ENCODE measurements at regions not wholly inside any gene's neighbourhood (a gene's known extent, or its start where the extent isn't known, plus 50 kb on each side); places are given as distances from the start of the nearest gene placed in this dataset.
"Not testable (repeated sequence)": the region's sequence is repeated elsewhere in the genome, so short reads cannot be mapped to it uniquely, and the experiment has no call there.

- not testable (repeated sequence) for H3K4me3 ChIP-seq, H3K27me3 ChIP-seq, DNase-seq, H3K9me3 ChIP-seq, H3K36me3 ChIP-seq
Observed at GRCh38 chrX:41974677-41975076, 51.3 kb upstream of the CASK start.

GRCh38 chrX:41973208-41973607 is 49.9 kb upstream of the CASK start:
- DNase-seq, result no peak
- H3K9me3 ChIP-seq, result no peaks in the 10 kb centered on the region
- H3K27me3 ChIP-seq, result no peaks in the 10 kb centered on the region
- no peaks in the 10 kb centered on the region for H3K36me3 ChIP-seq
- H3K4me3 ChIP-seq, result no peak overlapping the region

All from MG63 (cell line).